ENCODE measurements at regions not wholly inside any gene's neighbourhood (a gene's known extent, or its start where the extent isn't known, plus 50 kb on each side); places are given as distances from the start of the nearest gene placed in this dataset.
A peak's percentile ranks its signal among the peaks of the same experiment; 100 is the strongest.

- no peak overlapping the region for H4K8ac ChIP-seq (ENCODE audit: extremely low read depth, insufficient read depth, low read length)
- no peak overlapping the region for H2BK20ac ChIP-seq (ENCODE audit: low read length)
- FAIRE-seq (no peak), DNase-seq (ENCODE audit: low read depth in 1 of 2, low spot score in 2 of 2) (no peak)
- ChIA-PET POLR2A (ENCODE audit: partially characterized antibody) (no interaction called here), CTCF (ENCODE audit: partially characterized antibody) (interaction anchor here (0.7 to 1.1 kb wide), 3 partner anchors 12 to 1861 kb away, joined by 3 to 4 read pairs (median 3); no protein-coding TSS in a partner anchor)
- no peak overlapping the region for H3K9ac ChIP-seq (replicated peaks in 1 of 4; ENCODE audit: extremely low read depth in 1 of 4, low read depth in 3 of 4, low read length in 3 of 4)
- H3K4me1 ChIP-seq (replicated peaks in 1 of 4; ENCODE audit: control insufficient read depth in 3 of 4, insufficient read depth in 4 of 4, low read length in 3 of 4): no peaks in the 10 kb centered on the region
- no peak overlapping the region for H4K5ac ChIP-seq (ENCODE audit: insufficient read length, low read depth, low read length)
- no peaks in the 10 kb centered on the region; a peak in 1 of 4 replicates for H3K9me3 ChIP-seq (ENCODE audit: insufficient read depth in 2 of 2, low read depth in 1 of 2, low read length in 1 of 2)
- no peak overlapping the region for H3K14ac ChIP-seq (ENCODE audit: insufficient read length)
- H2BK5ac ChIP-seq (ENCODE audit: low read depth, low read length): no peak overlapping the region
- no peak overlapping the region for H3K4ac ChIP-seq (replicated peaks; ENCODE audit: insufficient read length, low read depth, low read length)
- H3K23ac ChIP-seq (ENCODE audit: insufficient read length): no peak overlapping the region
- no peak overlapping the region for H2BK120ac ChIP-seq (replicated peaks; ENCODE audit: low read depth, low read length)
- no peak overlapping the region for H3K4me3 ChIP-seq (ENCODE audit: extremely low read depth in 1 of 4, insufficient read depth in 2 of 4, low read depth in 3 of 4, low read length in 4 of 4)
- no peak overlapping the region for H3K18ac ChIP-seq (ENCODE audit: extremely low read depth, low read length)
- no peaks in the 10 kb centered on the region for H3K79me2 ChIP-seq (ENCODE audit: control insufficient read depth in 1 of 2, insufficient read depth in 2 of 2, low read length in 2 of 2)
- no peak overlapping the region for H3K56ac ChIP-seq (replicated peaks; ENCODE audit: insufficient read length, low read depth, low read length)
- H4K91ac ChIP-seq (replicated peaks; ENCODE audit: insufficient read length, low read length): no peak overlapping the region
- H3K79me1 ChIP-seq (ENCODE audit: low read depth, low read length): no peaks in the 10 kb centered on the region
- H2BK12ac ChIP-seq (ENCODE audit: low read depth, low read length): no peak overlapping the region
- no peaks in the 10 kb centered on the region for H3K23me2 ChIP-seq (ENCODE audit: low read depth, low read length)
- no peaks in the 10 kb centered on the region for H4K20me1 ChIP-seq (replicated peaks in 1 of 2; ENCODE audit: control insufficient read depth in 1 of 2, insufficient read depth in 2 of 2, low read length in 2 of 2)
- no peaks in the 10 kb centered on the region for H3K36me3 ChIP-seq (ENCODE audit: control insufficient read depth in 2 of 4, insufficient read depth in 4 of 4, low read length in 3 of 4)
- H2AFZ ChIP-seq (ENCODE audit: low read length): no peak overlapping the region
- H3K27ac ChIP-seq (ENCODE audit: low read depth, low read length): no peak overlapping the region
- TF ChIP-seq CTCF (IDR thresholded peaks at IDR 0.05; ENCODE audit: control extremely low read depth in 1 of 3, insufficient read depth in 1 of 3, low read depth in 1 of 3, low read length in 3 of 3) (peak in 1 of 3 experiments; percentile 12; a peak in 1 of 4 replicates), POLR2A (IDR thresholded peaks at IDR 0.05; ENCODE audit: control extremely low read depth in 1 of 2, low read depth in 2 of 2, low read length in 2 of 2) (no peak), SP4 (IDR thresholded peaks at IDR 0.05; ENCODE audit: low read length) (no peak), PHF8 (conservative IDR thresholded peaks at IDR 0.05; ENCODE audit: low read depth, low read length) (no peak), YY1 (IDR thresholded peaks at IDR 0.05; ENCODE audit: low read depth, low read length) (no peak), TCF12 (IDR thresholded peaks at IDR 0.05; ENCODE audit: low read depth, low read length) (no peak), POU5F1 (IDR thresholded peaks at IDR 0.05; ENCODE audit: low read depth, low read length) (no peak), ASH2L (IDR thresholded peaks at IDR 0.05; ENCODE audit: low read length) (no peak), SIRT6 (IDR thresholded peaks at IDR 0.05; ENCODE audit: low read length) (no peak)
- no peak overlapping the region for H3K4me2 ChIP-seq (ENCODE audit: insufficient read depth in 1 of 2, low read depth in 2 of 2, low read length in 2 of 2)
- H2BK15ac ChIP-seq (ENCODE audit: low read length): no peak overlapping the region
- no peaks in the 10 kb centered on the region for H3K27me3 ChIP-seq (replicated peaks in 1 of 4; ENCODE audit: control insufficient read depth in 3 of 4, extremely low read depth in 1 of 4, insufficient read depth in 3 of 4, low read length in 3 of 4)
- no peak overlapping the region for H2AK5ac ChIP-seq (ENCODE audit: low read depth, low read length)
These were observed 543.2 kb upstream of the CDH6 start for GRCh38 chr5:30650311-30650710.

All from H1 (cell line).